H9 (cell line): ENCODE measurements at regions not wholly inside any gene's neighbourhood (a gene's known extent, or its start where the extent isn't known, plus 50 kb on each side); places are given as distances from the start of the nearest gene placed in this dataset.

Experiments
- DNase-seq: peaks from one replicate; pipeline ENCODE4 v3.0.0-alpha.2; 2017
- H2AFZ ChIP-seq: one replicate; pipeline ENCODE4 v1.6.1; 2013; ENCODE audit warnings: mild to moderate bottlenecking, low read length, control low read depth, moderate library complexity
- H2AK5ac ChIP-seq: 2 replicates; pipeline ENCODE4 v1.6.1; 2013; ENCODE audit warnings: low read length, control low read depth, mixed read lengths; ENCODE audit not compliant: insufficient read length
- H2BK120ac ChIP-seq: one replicate; pipeline ENCODE4 v1.6.1; 2013; ENCODE audit warnings: low read depth, mild to moderate bottlenecking, low read length, control low read depth, inconsistent platforms; ENCODE audit not compliant: poor library complexity, severe bottlenecking
- H2BK12ac ChIP-seq: 2 replicates; pipeline ENCODE4 v1.6.1; 2013; ENCODE audit warnings: low read length, control low read depth, mixed read lengths, low read depth; ENCODE audit not compliant: insufficient read length
- H2BK15ac ChIP-seq: 2 replicates; pipeline ENCODE4 v1.6.1; 2013; ENCODE audit warnings: low read depth, low read length, control low read depth
- H2BK20ac ChIP-seq: one replicate; pipeline ENCODE4 v1.6.1; 2013; ENCODE audit warnings: low read depth, mild to moderate bottlenecking, low read length, control low read depth, inconsistent platforms; ENCODE audit not compliant: poor library complexity, severe bottlenecking
- H2BK5ac ChIP-seq: 2 replicates; pipeline ENCODE4 v1.6.1; 2013; ENCODE audit warnings: low read length, control low read depth, mixed read lengths; ENCODE audit not compliant: insufficient read length
- H3K14ac ChIP-seq: 2 replicates; pipeline ENCODE4 v1.6.1; 2013; ENCODE audit warnings: low read length, control low read depth; ENCODE audit not compliant: insufficient read depth
- H3K18ac ChIP-seq: 2 replicates; pipeline ENCODE4 v1.6.1; 2013; ENCODE audit warnings: low read depth, mild to moderate bottlenecking, mixed read lengths, low read length, control low read depth; ENCODE audit not compliant: insufficient read length
- H3K23ac ChIP-seq: 2 replicates; pipeline ENCODE4 v1.6.1; 2013; ENCODE audit warnings: low read length, control low read depth, mixed read lengths, low read depth; ENCODE audit not compliant: insufficient read length
- H3K23me2 ChIP-seq: 2 replicates; pipeline ENCODE4 v1.6.1; 2013; ENCODE audit warnings: low read depth, mild to moderate bottlenecking, mixed read lengths, low read length, control low read depth; ENCODE audit not compliant: insufficient read length, poor library complexity, severe bottlenecking
- H3K27ac ChIP-seq: 2 replicates; pipeline ENCODE4 v1.5.1; 2013; ENCODE audit warnings: low read length, control low read depth, mixed read lengths, low read depth; ENCODE audit not compliant: insufficient read length
- H3K27me3 ChIP-seq: 2 replicates; pipeline ENCODE4 v1.6.1; 2013; ENCODE audit warnings: low read length, control low read depth, inconsistent platforms; ENCODE audit not compliant: insufficient read depth
- H3K4ac ChIP-seq: 2 replicates; pipeline ENCODE4 v1.6.1; 2013; ENCODE audit warnings: low read depth, mild to moderate bottlenecking, control low read depth, inconsistent platforms, low read length, moderate library complexity
- H3K4me1 ChIP-seq: 2 replicates; pipeline ENCODE4 v1.6.1; 2013; ENCODE audit warnings: low read length, control low read depth, inconsistent platforms; ENCODE audit not compliant: insufficient read depth
- H3K4me2 ChIP-seq: 2 replicates; pipeline ENCODE4 v1.6.1; 2013; ENCODE audit warnings: low read length, control low read depth, mixed read lengths; ENCODE audit not compliant: insufficient read length, insufficient read depth
- H3K56ac ChIP-seq: 2 replicates; pipeline ENCODE4 v1.6.1; 2013; ENCODE audit warnings: low read depth, mild to moderate bottlenecking, mixed read lengths, low read length, control low read depth; ENCODE audit not compliant: insufficient read length
- H3K79me1 ChIP-seq: 2 replicates; pipeline ENCODE4 v1.6.1; 2013; ENCODE audit warnings: low read depth, mild to moderate bottlenecking, moderate library complexity, low read length, control low read depth, inconsistent platforms; ENCODE audit not compliant: insufficient read depth, poor library complexity, severe bottlenecking
- H3K79me2 ChIP-seq: 2 replicates; pipeline ENCODE4 v1.6.1; 2013; ENCODE audit warnings: low read length, control low read depth, inconsistent platforms; ENCODE audit not compliant: insufficient read depth
- H3K9ac ChIP-seq: 2 replicates; pipeline ENCODE4 v1.6.1; 2013; ENCODE audit warnings: low read length, control low read depth, mixed read lengths; ENCODE audit not compliant: insufficient read length; ENCODE audit errors: extremely low read depth
- H3K9me3 ChIP-seq: one replicate; pipeline ENCODE4 v1.6.1; 2013; ENCODE audit warnings: low read depth, low read length, inconsistent platforms; ENCODE audit not compliant: control insufficient read depth
- H3T11ph ChIP-seq: one replicate; pipeline ENCODE4 v1.6.1; 2013; ENCODE audit warnings: mild to moderate bottlenecking, low read length, control low read depth, inconsistent platforms
- H4K20me1 ChIP-seq: one replicate; pipeline ENCODE4 v1.6.1; 2013; ENCODE audit not compliant: control insufficient read depth, insufficient read length, insufficient read depth
- H4K5ac ChIP-seq: 2 replicates; pipeline ENCODE4 v1.6.1; 2013; ENCODE audit warnings: low read depth, mild to moderate bottlenecking, mixed read lengths, low read length, control low read depth; ENCODE audit not compliant: insufficient read length
- H4K8ac ChIP-seq: replicated peaks from 2 replicates; pipeline ENCODE4 v1.6.1; 2013; ENCODE audit warnings: low read length, control low read depth, mixed read lengths, low read depth; ENCODE audit not compliant: insufficient read length
- H4K91ac ChIP-seq: 2 replicates; pipeline ENCODE4 v1.6.1; 2013; ENCODE audit warnings: low read depth, mild to moderate bottlenecking, moderate library complexity, mixed read lengths, low read length, control low read depth; ENCODE audit not compliant: insufficient read length
- H3K27ac Mint-ChIP-seq, 3 experiments: 2 replicates in 2 of 3; 3 replicates in 1 of 3; pipeline ENCODE4 v1.8.0; 2020 to 2021; ENCODE audit warnings: mixed read lengths in 3 of 3, mild to moderate bottlenecking in 1 of 3, moderate library complexity in 1 of 3
- H3K27me3 Mint-ChIP-seq: 2 replicates; pipeline ENCODE4 v1.8.0; 2021; ENCODE audit warnings: low read depth, mild to moderate bottlenecking, moderate library complexity, mixed read lengths
- H3K36me3 Mint-ChIP-seq, 3 experiments: 2 replicates in 2 of 3; 3 replicates in 1 of 3; pipeline ENCODE4 v1.8.0; 2020 to 2021; ENCODE audit warnings: low read depth in 3 of 3, mixed read lengths in 3 of 3; ENCODE audit not compliant: insufficient read depth in 1 of 3
- H3K4me1 Mint-ChIP-seq, 2 experiments: 2 replicates each; pipeline ENCODE4 v1.8.0; 2020; ENCODE audit warnings: mixed read lengths in 2 of 2
- H3K4me3 Mint-ChIP-seq, 2 experiments: 2 replicates in 1 of 2; 3 replicates in 1 of 2; pipeline ENCODE4 v1.8.0; 2020 to 2021; ENCODE audit warnings: mild to moderate bottlenecking in 2 of 2, mixed read lengths in 2 of 2, moderate library complexity in 1 of 2
- H3K9me3 Mint-ChIP-seq, 2 experiments: 2 replicates in 1 of 2; 3 replicates in 1 of 2; pipeline ENCODE4 v1.8.0; 2020; ENCODE audit warnings: mild to moderate bottlenecking in 2 of 2, mixed read lengths in 2 of 2, moderate library complexity in 1 of 2
- CTCF ChIP-seq: fragments of 200-600 bp; sonication (generic); conservative IDR thresholded peaks from 3 replicates; pipeline ENCODE4 v1.8.0; 2021; ENCODE audit warnings: antibody characterized with exemption, mild to moderate bottlenecking

DNA sequence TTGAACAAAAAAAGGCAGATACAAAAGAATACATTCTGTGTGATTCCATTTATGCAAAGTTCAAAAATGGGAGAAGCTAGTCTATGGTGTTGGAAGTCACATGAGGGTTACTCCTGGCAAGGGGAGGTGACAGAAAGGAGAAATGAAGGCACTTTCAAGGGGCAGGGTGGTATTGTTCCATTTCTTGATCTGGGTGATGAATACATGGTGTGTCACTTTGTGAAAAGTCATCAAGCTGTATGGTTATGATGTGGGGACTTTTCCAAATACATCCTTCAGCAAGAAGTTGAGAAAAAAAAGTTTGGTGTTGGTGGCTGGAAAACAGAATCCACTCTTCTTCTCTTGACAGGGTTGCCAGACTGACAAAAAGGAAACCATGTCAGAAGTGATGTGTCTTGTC lies 60.6 kb upstream of the MDGA1 start:
- TF ChIP-seq CTCF: no peak
- Mint-ChIP-seq H3K36me3 (no peaks in the 10 kb centered on the region), H3K27me3 (peaks cover 96% of the 10 kb centered on the region)

More for the DNA sequence above, 60.6 kb upstream of the MDGA1 start:
- Histone ChIP-seq H3K23ac (no peak overlapping the region), H4K5ac (no peak overlapping the region), H3K9me3 (no peaks in the 10 kb centered on the region), H3K56ac (no peak overlapping the region), H2BK20ac (no peak overlapping the region), H2BK15ac (no peak overlapping the region), H2AFZ (no peak overlapping the region), H4K91ac (no peak overlapping the region), H3T11ph (no peak overlapping the region), H3K79me2 (no peaks in the 10 kb centered on the region), H3K9ac (no peak overlapping the region), H3K27ac (no peak overlapping the region), H3K4ac (no peak overlapping the region), H3K23me2 (no peaks in the 10 kb centered on the region), H3K79me1 (no peaks in the 10 kb centered on the region), H4K8ac (no peak overlapping the region), H3K14ac (no peak overlapping the region), H3K18ac (no peak overlapping the region), H2AK5ac (no peak overlapping the region), H2BK120ac (no peak overlapping the region), H3K27me3 (peaks cover 83% of the 10 kb centered on the region), H3K4me1 (no peaks in the 10 kb centered on the region), H2BK5ac (no peak overlapping the region), H4K20me1 (no peaks in the 10 kb centered on the region), H2BK12ac (no peak overlapping the region), H3K4me2 (no peak overlapping the region)
- Mint-ChIP-seq H3K9me3 (no peaks in the 10 kb centered on the region), H3K4me3 (no peak overlapping the region), H3K27ac (no peak overlapping the region), H3K4me1 (no peaks in the 10 kb centered on the region; a peak in 2 of 4 replicates)
- no peak for DNase-seq
